GM21515 (cell line): ENCODE measurements at regions not wholly inside any gene's neighbourhood (a gene's known extent, or its start where the extent isn't known, plus 50 kb on each side); places are given as distances from the start of the nearest gene placed in this dataset.
"Not testable (repeated sequence)": the region's sequence is repeated elsewhere in the genome, so short reads cannot be mapped to it uniquely, and the experiment has no call there.

ENCODE experiments used
- ATAC-seq: cut with Tn5 transposase; IDR thresholded peaks from one replicate; pipeline ENCODE4 v1.9.1; 2021; ENCODE audit not compliant: unreplicated experiment

- no peak for ATAC-seq
Observed at GRCh38 chr21:35582731-35583130, 477.6 kb downstream of the SETD4 start.

GRCh38 chr21:35581640-35582039 lies 478.7 kb downstream of the SETD4 start:
- ATAC-seq: no peak

DNA sequence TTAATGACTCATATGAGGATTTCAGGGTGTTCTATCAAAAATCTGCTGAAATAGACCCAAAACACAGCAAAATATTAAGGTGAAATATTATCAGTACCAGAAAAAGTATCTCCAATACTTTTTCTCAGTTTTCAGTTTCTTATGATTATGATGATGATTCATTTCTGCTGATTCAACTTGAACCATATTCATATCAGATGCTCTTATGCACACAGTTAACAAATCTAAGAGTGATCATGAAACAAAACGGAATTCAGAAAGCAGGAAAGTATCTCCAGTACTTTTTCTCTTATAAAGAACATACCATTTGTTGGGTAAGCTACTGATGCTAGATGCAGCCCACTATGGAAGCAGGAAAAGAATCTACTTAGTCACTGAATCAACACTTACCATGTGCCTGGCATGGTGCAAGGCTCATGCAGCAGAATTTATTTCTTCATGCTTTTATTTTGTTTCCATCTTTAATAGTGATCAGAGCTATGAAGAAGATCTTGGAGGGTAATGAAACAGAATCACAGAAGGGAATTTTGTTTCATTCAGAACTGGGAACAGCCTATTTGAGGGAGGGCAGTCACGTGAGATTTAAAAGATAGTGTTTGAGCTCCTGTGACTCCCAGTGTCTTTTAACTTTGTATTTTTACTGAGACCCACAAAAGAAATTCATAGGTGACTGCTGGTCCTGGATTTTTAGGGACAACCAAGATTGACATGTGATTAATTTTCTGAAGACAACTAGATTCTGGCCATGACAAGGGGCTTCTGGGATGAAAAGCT lies 480.6 kb downstream of the SETD4 start:
- no peak for ATAC-seq

GRCh38 chr21:35578831-35579471 lies 481.4 kb downstream of the SETD4 start:
- ATAC-seq: no peak

- ATAC-seq: no peak
Observed at GRCh38 chr21:35578347-35578782, 482.0 kb downstream of the SETD4 start.

DNA sequence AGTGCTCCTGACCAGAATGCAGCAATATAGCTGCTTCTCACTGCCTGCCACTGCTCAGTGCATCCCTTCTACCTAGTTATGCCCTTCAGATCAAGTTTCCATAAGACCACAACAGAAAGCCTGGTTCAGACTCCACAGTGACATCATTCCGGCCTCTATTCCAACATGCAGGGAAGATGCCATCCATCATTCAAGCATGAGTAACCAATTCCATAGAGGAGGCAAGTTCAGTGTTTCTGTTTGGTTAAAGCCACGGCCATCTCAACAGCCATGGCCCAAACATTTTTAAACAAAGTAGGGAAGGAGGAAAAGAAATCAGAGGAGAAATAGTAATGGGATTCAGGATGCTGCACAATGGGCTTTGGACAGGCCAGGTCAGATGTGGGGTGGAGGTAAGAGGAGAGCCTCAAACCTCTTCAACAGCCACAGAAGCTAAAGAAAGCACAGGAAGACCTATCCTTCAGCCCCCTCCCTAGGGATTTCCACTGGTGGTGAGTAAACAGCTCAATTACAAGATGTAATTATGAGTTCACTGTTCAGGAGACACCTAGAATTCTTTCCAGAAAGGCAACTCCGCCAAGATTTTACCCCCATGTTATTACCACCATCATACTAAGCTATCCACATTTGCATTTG lies 484.9 kb downstream of the SETD4 start:
- ATAC-seq: no peak

- no peak for ATAC-seq
Observed at GRCh38 chr21:35573472-35574374, 486.6 kb downstream of the SETD4 start.

GRCh38 chr21:35571910-35572309 lies 488.4 kb downstream of the SETD4 start:
- no peak for ATAC-seq

DNA sequence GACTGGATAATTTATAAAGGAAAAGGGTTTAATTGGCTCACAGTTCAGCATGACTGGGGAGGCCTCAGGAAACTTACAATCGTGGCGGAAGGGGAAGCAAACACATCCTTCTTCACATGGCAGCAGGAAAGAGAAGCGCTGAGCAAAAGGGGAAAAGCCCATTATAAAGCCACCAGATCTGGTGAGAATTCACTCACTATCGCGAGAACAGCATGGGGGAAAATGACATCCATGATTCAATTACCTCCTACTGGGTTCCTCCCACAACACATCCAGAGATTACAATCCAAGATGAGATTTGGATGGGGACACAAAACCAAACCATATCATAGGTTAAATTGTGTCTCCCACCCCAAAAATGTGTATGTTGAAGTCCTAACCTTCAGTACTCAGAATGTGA lies 491.7 kb downstream of the SETD4 start:
- no peak for ATAC-seq

GRCh38 chr21:35566874-35567273 lies 493.5 kb downstream of the SETD4 start:
- no peak for ATAC-seq

- ATAC-seq: no peak
Observed at GRCh38 chr21:35565204-35565611, 495.1 kb downstream of the SETD4 start.

DNA sequence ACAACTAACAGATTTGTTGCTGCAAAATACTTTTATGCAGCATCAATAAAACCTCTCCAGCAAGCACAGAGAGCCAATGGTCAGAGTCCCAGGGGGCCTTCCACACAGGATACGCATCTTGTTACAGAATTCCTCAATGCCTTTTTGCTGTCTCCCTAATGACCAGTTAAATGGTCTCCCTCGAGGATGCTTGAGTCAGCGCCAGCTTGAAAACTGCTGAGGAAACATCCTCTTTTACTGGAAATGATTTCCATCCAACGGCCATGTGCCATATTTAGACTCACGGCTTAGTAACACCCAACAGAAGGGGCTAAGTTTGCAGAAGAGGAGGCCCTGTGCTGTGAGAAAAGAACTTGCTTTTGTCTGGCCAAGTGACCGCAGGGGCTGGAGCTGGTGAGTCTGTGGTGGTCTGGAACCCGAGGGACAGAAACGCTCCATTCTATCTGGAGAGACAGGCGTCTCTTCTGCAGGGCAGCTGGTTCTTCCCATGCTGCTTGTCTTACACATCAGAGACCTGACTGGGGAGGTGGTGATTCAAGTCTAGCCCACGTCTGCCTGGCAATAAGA lies 496.4 kb downstream of the SETD4 start:
- no peak for ATAC-seq

GRCh38 chr21:35562876-35563275 lies 497.4 kb downstream of the SETD4 start:
- no peak for ATAC-seq

DNA sequence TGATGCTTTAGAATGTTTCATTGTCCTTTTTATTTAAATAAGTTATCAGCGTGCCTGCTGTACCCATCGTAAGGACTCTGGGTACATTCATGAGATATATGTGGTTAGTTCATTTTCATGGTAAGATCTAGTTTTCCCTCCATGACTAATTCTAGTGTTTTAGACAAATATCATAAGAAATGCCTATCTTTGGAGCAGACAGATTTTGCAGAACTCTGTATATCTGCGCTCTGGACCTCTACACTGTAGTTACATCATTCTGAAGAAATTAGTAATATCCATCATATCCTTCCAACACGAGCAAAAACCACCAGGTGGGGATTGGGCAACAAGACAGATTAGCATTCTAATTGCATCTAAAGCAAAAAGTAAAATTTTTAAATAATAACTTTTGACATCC lies 499.2 kb downstream of the SETD4 start:
- ATAC-seq: no peak

GRCh38 chr21:35559829-35560225 lies 500.5 kb downstream of the SETD4 start:
- ATAC-seq: no peak

- no peak for ATAC-seq
Observed at GRCh38 chr21:35559128-35559828, 501.0 kb downstream of the SETD4 start.

DNA sequence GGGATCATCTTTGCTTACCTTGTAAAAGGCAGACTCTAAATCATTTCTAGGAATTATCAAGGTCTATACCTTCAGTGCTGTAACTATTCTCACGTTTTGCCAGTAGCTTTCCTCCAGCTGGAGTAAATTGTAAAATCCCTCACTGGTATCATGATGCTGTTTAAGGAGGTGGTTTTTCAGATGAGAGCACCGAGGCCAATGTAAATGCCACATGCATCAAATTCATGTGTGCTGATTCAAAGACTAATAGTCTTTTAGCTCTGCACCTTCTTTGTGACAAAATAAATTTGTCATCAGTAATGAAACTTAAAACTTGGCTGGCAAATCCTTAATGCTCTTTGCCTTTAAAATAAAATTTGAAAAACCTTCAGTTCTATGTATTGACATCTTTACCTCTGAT lies 503.8 kb downstream of the SETD4 start:
- ATAC-seq: no peak

- ATAC-seq: not testable (repeated sequence)
Observed at GRCh38 chr21:35552483-35552882, 503.4 kb upstream of the RUNX1 start.

DNA sequence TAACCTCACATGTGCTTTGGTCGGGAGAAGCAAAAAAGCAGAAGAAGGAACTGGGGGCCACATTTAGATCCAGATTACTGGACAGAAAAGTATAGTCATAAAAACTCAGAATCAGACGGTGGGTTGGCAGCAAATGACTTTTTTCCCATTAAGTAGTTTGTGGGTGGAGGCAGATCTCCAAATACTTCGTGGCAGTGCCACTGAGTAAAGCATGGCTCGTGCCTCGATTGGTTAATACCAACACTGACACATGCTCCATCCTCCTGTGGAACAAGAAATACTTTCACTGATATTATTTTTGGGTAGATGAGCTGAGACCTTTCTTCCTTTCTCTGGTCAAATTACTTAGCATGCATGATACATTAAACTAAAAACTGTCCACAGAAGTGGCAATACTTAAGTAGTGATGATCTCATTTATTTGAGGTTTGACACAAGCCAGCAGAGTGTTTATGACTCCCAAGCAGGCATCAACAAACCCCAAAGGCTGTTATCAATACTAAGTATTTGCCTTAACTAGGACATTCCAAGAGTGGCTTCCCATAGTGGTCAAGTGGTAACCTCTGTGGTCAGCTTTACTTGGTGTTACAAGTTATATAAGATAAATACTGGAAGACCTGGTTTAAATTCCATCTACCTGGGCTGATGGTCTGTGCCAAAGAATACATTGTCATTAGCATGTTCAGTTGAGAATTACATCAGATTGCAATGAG lies 500.0 kb upstream of the RUNX1 start:
- no peak for ATAC-seq
